ENCODE measurements at regions not wholly inside any gene's neighbourhood (a gene's known extent, or its start where the extent isn't known, plus 50 kb on each side); places are given as distances from the start of the nearest gene placed in this dataset.

DNA sequence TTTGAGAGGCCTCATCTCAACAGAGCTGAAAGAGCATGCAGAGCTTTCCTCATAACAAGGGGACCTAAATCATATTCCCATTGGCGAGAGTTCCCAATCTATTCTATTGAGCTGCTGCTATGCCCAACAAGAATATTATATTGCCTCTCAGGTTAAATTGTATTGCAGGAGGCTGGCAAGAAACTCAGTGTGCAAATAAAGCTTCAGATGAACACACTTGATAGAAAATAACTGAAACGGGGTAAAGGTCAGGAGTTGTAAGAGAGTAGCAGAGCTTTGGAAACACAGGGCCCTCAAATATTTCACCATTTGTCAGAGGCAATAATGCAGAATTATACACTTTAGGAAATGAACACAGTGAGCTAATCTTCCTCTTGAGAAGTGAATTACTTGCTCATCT, 364.3 kb upstream of the SPTLC3 start:
- no peak for TF ChIP-seq CTCF (IDR thresholded peaks at IDR 0.05)
- Histone ChIP-seq H3K27ac (no peak overlapping the region), H3K9ac (no peak overlapping the region), H3K36me3 (ENCODE audit: control insufficient read depth, insufficient read depth, low read length) (no peaks in the 10 kb centered on the region), H3K27me3 (ENCODE audit: control insufficient read depth, insufficient read depth, low read length) (no peaks in the 10 kb centered on the region), H3K4me1 (no peaks in the 10 kb centered on the region), H3K4me3 (ENCODE audit: low read depth, low read length) (no peak overlapping the region), H3K9me3 (ENCODE audit: control insufficient read depth, low read length) (no peaks in the 10 kb centered on the region), H3K4me2 (ENCODE audit: low read length) (no peak overlapping the region), H3K79me2 (no peaks in the 10 kb centered on the region), H2AFZ (no peak overlapping the region)

DNA sequence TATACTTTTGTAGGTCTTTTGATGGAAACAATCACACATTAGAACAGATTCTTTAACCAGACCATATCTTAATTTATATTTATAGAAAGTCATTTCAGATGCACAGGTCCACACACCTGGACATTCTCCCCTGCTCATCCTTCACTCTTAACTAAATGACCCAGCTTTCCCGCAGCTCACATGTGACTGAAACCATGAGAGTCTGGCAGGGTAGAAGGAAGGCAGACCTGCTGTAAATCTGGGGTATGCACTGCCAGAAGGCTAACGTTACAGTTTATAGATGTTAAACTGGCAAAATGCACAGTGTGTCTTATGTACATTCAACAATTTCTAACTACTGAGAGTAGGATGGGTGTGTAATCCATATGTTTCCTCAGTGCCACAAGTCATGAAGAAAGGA, 359.5 kb upstream of the SPTLC3 start:
- Histone ChIP-seq H3K9ac (no peak overlapping the region), H3K9me3 (ENCODE audit: control insufficient read depth, low read length) (no peaks in the 10 kb centered on the region), H2AFZ (no peak overlapping the region), H3K36me3 (ENCODE audit: control insufficient read depth, insufficient read depth, low read length) (no peaks in the 10 kb centered on the region), H3K27me3 (ENCODE audit: control insufficient read depth, insufficient read depth, low read length) (no peaks in the 10 kb centered on the region), H3K4me1 (no peaks in the 10 kb centered on the region), H3K79me2 (no peaks in the 10 kb centered on the region), H3K4me3 (ENCODE audit: low read depth, low read length) (no peak overlapping the region), H3K27ac (no peak overlapping the region), H3K4me2 (ENCODE audit: low read length) (no peak overlapping the region)
- TF ChIP-seq CTCF (IDR thresholded peaks at IDR 0.05): no peak

DNA sequence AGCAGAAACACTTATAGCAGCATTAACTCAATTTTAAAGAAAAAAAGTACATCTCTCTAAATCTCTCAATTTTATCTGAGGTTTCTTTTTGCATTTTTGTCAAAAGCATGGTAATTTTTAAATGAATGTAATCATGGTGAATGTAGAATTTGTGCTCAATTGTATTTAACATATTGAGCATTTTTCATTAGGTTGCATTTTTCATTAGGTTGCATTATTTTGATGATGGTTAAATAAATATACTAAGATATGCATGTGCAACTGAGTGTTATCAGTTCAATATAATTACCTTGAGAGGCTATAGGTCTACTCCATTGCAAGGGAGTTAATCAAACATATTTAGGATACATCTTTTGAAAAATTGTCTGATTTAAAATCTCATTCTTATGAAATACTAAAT, 355.1 kb upstream of the SPTLC3 start:
- Histone ChIP-seq H3K9ac (no peak overlapping the region), H3K27me3 (ENCODE audit: control insufficient read depth, insufficient read depth, low read length) (no peaks in the 10 kb centered on the region)

GRCh38 chr20:12659942-12660341, 348.8 kb upstream of the SPTLC3 start:
- no peak for TF ChIP-seq CTCF (IDR thresholded peaks at IDR 0.05)

More for the DNA sequence above, 355.1 kb upstream of the SPTLC3 start:
- Histone ChIP-seq H3K4me2 (ENCODE audit: low read length) (no peak overlapping the region), H3K4me1 (no peaks in the 10 kb centered on the region), H2AFZ (no peak overlapping the region), H3K79me2 (no peaks in the 10 kb centered on the region), H3K4me3 (ENCODE audit: low read depth, low read length) (no peak overlapping the region), H3K27ac (no peak overlapping the region), H3K36me3 (ENCODE audit: control insufficient read depth, insufficient read depth, low read length) (no peaks in the 10 kb centered on the region), H3K9me3 (ENCODE audit: control insufficient read depth, low read length) (no peaks in the 10 kb centered on the region)
- no peak for TF ChIP-seq CTCF (IDR thresholded peaks at IDR 0.05)

DNA sequence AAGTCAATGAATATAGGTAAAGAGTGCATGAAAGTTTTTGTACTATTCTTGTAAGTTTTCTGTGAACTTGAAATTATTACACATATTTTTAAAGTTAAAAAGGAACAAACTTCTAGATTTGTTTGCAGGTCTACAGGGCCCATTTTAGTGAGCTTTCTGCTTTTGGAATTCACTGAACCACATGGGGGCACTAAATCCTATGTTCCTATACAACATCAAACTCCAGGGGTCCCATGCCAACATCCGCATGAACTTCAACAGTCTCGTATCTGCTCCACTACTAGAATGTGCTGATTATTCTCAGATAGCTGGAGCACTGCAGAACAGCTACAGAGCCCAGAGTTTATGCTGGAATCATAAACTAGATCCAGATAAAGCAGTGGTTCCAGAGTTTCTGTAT, 347.9 kb upstream of the SPTLC3 start:
- H3K79me2 ChIP-seq: no peaks in the 10 kb centered on the region
- no peaks in the 10 kb centered on the region for H3K9me3 ChIP-seq (ENCODE audit: control insufficient read depth, low read length)
- no peaks in the 10 kb centered on the region for H3K27me3 ChIP-seq (ENCODE audit: control insufficient read depth, insufficient read depth, low read length)
- no peak overlapping the region for H3K27ac ChIP-seq
- no peak overlapping the region for H2AFZ ChIP-seq
- no peak overlapping the region for H3K4me2 ChIP-seq (ENCODE audit: low read length)
- no peaks in the 10 kb centered on the region for H3K36me3 ChIP-seq (ENCODE audit: control insufficient read depth, insufficient read depth, low read length)
- H3K9ac ChIP-seq: no peak overlapping the region
- no peak for TF ChIP-seq CTCF (IDR thresholded peaks at IDR 0.05)
- no peak overlapping the region for H3K4me3 ChIP-seq (ENCODE audit: low read depth, low read length)
- H3K4me1 ChIP-seq: no peaks in the 10 kb centered on the region

More at GRCh38 chr20:12659942-12660341, 348.8 kb upstream of the SPTLC3 start:
- Histone ChIP-seq H3K4me1 (no peaks in the 10 kb centered on the region), H3K27ac (no peak overlapping the region), H3K4me3 (ENCODE audit: low read depth, low read length) (no peak overlapping the region), H3K27me3 (ENCODE audit: control insufficient read depth, insufficient read depth, low read length) (no peaks in the 10 kb centered on the region), H3K36me3 (ENCODE audit: control insufficient read depth, insufficient read depth, low read length) (no peaks in the 10 kb centered on the region), H2AFZ (no peak overlapping the region), H3K79me2 (no peaks in the 10 kb centered on the region), H3K4me2 (ENCODE audit: low read length) (no peak overlapping the region), H3K9me3 (ENCODE audit: control insufficient read depth, low read length) (no peaks in the 10 kb centered on the region), H3K9ac (no peak overlapping the region)
